ENCODE measurements at regions not wholly inside any gene's neighbourhood (a gene's known extent, or its start where the extent isn't known, plus 50 kb on each side); places are given as distances from the start of the nearest gene placed in this dataset.

GRCh38 chr10:8600192-8600591 is 545.7 kb downstream of the GATA3 start:
- no peaks in the 10 kb centered on the region for H3K27me3 ChIP-seq (ENCODE audit: insufficient read depth, poor library complexity, severe bottlenecking)
- TF ChIP-seq, protein P1, sequence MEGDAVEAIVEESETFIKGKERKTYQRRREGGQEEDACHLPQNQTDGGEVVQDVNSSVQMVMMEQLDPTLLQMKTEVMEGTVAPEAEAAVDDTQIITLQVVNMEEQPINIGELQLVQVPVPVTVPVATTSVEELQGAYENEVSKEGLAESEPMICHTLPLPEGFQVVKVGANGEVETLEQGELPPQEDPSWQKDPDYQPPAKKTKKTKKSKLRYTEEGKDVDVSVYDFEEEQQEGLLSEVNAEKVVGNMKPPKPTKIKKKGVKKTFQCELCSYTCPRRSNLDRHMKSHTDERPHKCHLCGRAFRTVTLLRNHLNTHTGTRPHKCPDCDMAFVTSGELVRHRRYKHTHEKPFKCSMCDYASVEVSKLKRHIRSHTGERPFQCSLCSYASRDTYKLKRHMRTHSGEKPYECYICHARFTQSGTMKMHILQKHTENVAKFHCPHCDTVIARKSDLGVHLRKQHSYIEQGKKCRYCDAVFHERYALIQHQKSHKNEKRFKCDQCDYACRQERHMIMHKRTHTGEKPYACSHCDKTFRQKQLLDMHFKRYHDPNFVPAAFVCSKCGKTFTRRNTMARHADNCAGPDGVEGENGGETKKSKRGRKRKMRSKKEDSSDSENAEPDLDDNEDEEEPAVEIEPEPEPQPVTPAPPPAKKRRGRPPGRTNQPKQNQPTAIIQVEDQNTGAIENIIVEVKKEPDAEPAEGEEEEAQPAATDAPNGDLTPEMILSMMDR (IDR thresholded peaks at IDR 0.05; ENCODE audit: insufficient read depth, low read length): no peak
- TF ChIP-seq REST (IDR thresholded peaks at IDR 0.05; ENCODE audit: insufficient replicate concordance, low read depth) (no peak), POLR2AphosphoS5 (IDR thresholded peaks at IDR 0.05; ENCODE audit: low read depth) (no peak), SPI1 (IDR thresholded peaks at IDR 0.05; ENCODE audit: borderline replicate concordance, low read depth) (no peak), GABPA (IDR thresholded peaks at IDR 0.05; ENCODE audit: low read depth) (no peak)
- no peak overlapping the region for H3K4me3 ChIP-seq (replicated peaks; ENCODE audit: insufficient read depth, low read length)
- no peak for DNase-seq (ENCODE audit: low read depth in 1 of 2, low spot score in 1 of 2)
- H3K27ac ChIP-seq (replicated peaks): no peak overlapping the region

DNA sequence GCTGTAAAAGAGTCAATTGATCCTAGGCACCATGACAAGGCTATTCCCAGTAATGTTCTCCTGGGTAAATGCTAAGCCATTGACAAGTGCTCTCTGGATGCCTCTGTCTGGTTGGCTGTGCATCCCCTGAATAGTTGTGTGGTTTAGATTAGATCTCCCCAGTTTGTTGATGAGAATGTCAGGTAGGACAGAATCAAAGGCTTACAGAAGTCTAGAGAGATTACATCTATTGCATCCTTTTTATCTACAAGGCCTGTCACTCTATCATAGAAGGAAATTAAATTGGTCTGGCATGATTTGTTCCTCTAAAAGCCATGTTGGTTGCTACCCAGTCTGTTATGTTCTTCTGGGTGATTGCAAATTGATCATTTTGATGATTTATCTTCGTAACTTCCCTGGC is 548.3 kb downstream of the GATA3 start:
- Histone ChIP-seq H3K27ac (replicated peaks) (no peak overlapping the region), H3K27me3 (ENCODE audit: insufficient read depth, poor library complexity, severe bottlenecking) (no peaks in the 10 kb centered on the region), H3K4me3 (replicated peaks; ENCODE audit: insufficient read depth, low read length) (no peak overlapping the region)
- DNase-seq (ENCODE audit: low read depth in 1 of 2, low spot score in 1 of 2): no peak
- no peak for TF ChIP-seq SPI1 (IDR thresholded peaks at IDR 0.05; ENCODE audit: borderline replicate concordance, low read depth)
- TF ChIP-seq POLR2AphosphoS5 (IDR thresholded peaks at IDR 0.05; ENCODE audit: low read depth): no peak

GRCh38 chr10:8614054-8614565 is 559.6 kb downstream of the GATA3 start:
- TF ChIP-seq REST (IDR thresholded peaks at IDR 0.05; ENCODE audit: insufficient replicate concordance, low read depth) (no peak), GABPA (IDR thresholded peaks at IDR 0.05; ENCODE audit: low read depth) (no peak), POLR2AphosphoS5 (IDR thresholded peaks at IDR 0.05; ENCODE audit: low read depth) (no peak), SPI1 (IDR thresholded peaks at IDR 0.05; ENCODE audit: borderline replicate concordance, low read depth) (no peak)
- TF ChIP-seq, protein P1 (IDR thresholded peaks at IDR 0.05; ENCODE audit: insufficient read depth, low read length): no peak
- no peak overlapping the region for H3K27ac ChIP-seq (replicated peaks)

DNA sequence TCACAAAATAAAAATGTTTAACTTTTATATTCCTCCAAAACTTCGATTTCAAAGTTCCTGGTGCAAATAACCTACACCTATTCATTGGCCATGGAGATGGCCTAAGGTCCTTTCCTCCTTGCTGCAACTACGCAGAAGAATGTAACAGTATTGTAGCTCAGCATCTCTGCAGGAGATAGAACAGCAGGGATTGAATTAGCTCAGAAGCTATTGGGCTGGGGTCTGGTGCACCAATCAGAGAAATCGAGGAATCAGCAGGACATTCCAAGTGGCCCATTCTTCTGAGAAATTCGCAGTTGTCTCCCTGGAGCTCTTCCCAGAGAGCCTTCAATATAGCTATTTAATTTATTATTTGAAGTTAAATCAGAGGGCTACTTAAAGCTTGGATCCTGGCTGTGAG is 560.6 kb downstream of the GATA3 start:
- DNase-seq (ENCODE audit: low read depth in 1 of 2, low spot score in 1 of 2): no peak

More at GRCh38 chr10:8614054-8614565, 559.6 kb downstream of the GATA3 start:
- DNase-seq (ENCODE audit: low read depth in 1 of 2, low spot score in 1 of 2): no peak
- no peak overlapping the region for H3K4me3 ChIP-seq (replicated peaks; ENCODE audit: insufficient read depth, low read length)
- no peaks in the 10 kb centered on the region for H3K27me3 ChIP-seq (ENCODE audit: insufficient read depth, poor library complexity, severe bottlenecking)

More for the DNA sequence above, 560.6 kb downstream of the GATA3 start:
- H3K4me3 ChIP-seq (replicated peaks; ENCODE audit: insufficient read depth, low read length): no peak overlapping the region
- no peak for TF ChIP-seq SPI1 (IDR thresholded peaks at IDR 0.05; ENCODE audit: borderline replicate concordance, low read depth)
- no peak for TF ChIP-seq REST (IDR thresholded peaks at IDR 0.05; ENCODE audit: insufficient replicate concordance, low read depth)
- TF ChIP-seq GABPA (IDR thresholded peaks at IDR 0.05; ENCODE audit: low read depth): no peak
- TF ChIP-seq, protein P1 (IDR thresholded peaks at IDR 0.05; ENCODE audit: insufficient read depth, low read length): no peak
- TF ChIP-seq POLR2AphosphoS5 (IDR thresholded peaks at IDR 0.05; ENCODE audit: low read depth): no peak
- no peak overlapping the region for H3K27ac ChIP-seq (replicated peaks)
- H3K27me3 ChIP-seq (ENCODE audit: insufficient read depth, poor library complexity, severe bottlenecking): no peaks in the 10 kb centered on the region

Data from HL-60 (cell line).